H9 (cell line): ENCODE measurements at regions not wholly inside any gene's neighbourhood (a gene's known extent, or its start where the extent isn't known, plus 50 kb on each side); places are given as distances from the start of the nearest gene placed in this dataset.

Experiments used
- DNase-seq: peaks from one replicate; pipeline ENCODE4 v3.0.0-alpha.2; 2017
- H2AFZ ChIP-seq: one replicate; pipeline ENCODE4 v1.6.1; 2013; ENCODE audit warnings: mild to moderate bottlenecking, low read length, control low read depth, moderate library complexity
- H2AK5ac ChIP-seq: 2 replicates; pipeline ENCODE4 v1.6.1; 2013; ENCODE audit warnings: low read length, control low read depth, mixed read lengths; ENCODE audit not compliant: insufficient read length
- H2BK120ac ChIP-seq: one replicate; pipeline ENCODE4 v1.6.1; 2013; ENCODE audit warnings: low read depth, mild to moderate bottlenecking, low read length, control low read depth, inconsistent platforms; ENCODE audit not compliant: poor library complexity, severe bottlenecking
- H2BK12ac ChIP-seq: 2 replicates; pipeline ENCODE4 v1.6.1; 2013; ENCODE audit warnings: low read length, control low read depth, mixed read lengths, low read depth; ENCODE audit not compliant: insufficient read length
- H2BK15ac ChIP-seq: 2 replicates; pipeline ENCODE4 v1.6.1; 2013; ENCODE audit warnings: low read depth, low read length, control low read depth
- H2BK20ac ChIP-seq: one replicate; pipeline ENCODE4 v1.6.1; 2013; ENCODE audit warnings: low read depth, mild to moderate bottlenecking, low read length, control low read depth, inconsistent platforms; ENCODE audit not compliant: poor library complexity, severe bottlenecking
- H2BK5ac ChIP-seq: 2 replicates; pipeline ENCODE4 v1.6.1; 2013; ENCODE audit warnings: low read length, control low read depth, mixed read lengths; ENCODE audit not compliant: insufficient read length
- H3K14ac ChIP-seq: 2 replicates; pipeline ENCODE4 v1.6.1; 2013; ENCODE audit warnings: low read length, control low read depth; ENCODE audit not compliant: insufficient read depth
- H3K18ac ChIP-seq: 2 replicates; pipeline ENCODE4 v1.6.1; 2013; ENCODE audit warnings: low read depth, mild to moderate bottlenecking, mixed read lengths, low read length, control low read depth; ENCODE audit not compliant: insufficient read length
- H3K23ac ChIP-seq: 2 replicates; pipeline ENCODE4 v1.6.1; 2013; ENCODE audit warnings: low read length, control low read depth, mixed read lengths, low read depth; ENCODE audit not compliant: insufficient read length
- H3K23me2 ChIP-seq: 2 replicates; pipeline ENCODE4 v1.6.1; 2013; ENCODE audit warnings: low read depth, mild to moderate bottlenecking, mixed read lengths, low read length, control low read depth; ENCODE audit not compliant: insufficient read length, poor library complexity, severe bottlenecking
- H3K27ac ChIP-seq: 2 replicates; pipeline ENCODE4 v1.5.1; 2013; ENCODE audit warnings: low read length, control low read depth, mixed read lengths, low read depth; ENCODE audit not compliant: insufficient read length
- H3K27me3 ChIP-seq: 2 replicates; pipeline ENCODE4 v1.6.1; 2013; ENCODE audit warnings: low read length, control low read depth, inconsistent platforms; ENCODE audit not compliant: insufficient read depth
- H3K4ac ChIP-seq: 2 replicates; pipeline ENCODE4 v1.6.1; 2013; ENCODE audit warnings: low read depth, mild to moderate bottlenecking, control low read depth, inconsistent platforms, low read length, moderate library complexity
- H3K4me1 ChIP-seq: 2 replicates; pipeline ENCODE4 v1.6.1; 2013; ENCODE audit warnings: low read length, control low read depth, inconsistent platforms; ENCODE audit not compliant: insufficient read depth
- H3K4me2 ChIP-seq: 2 replicates; pipeline ENCODE4 v1.6.1; 2013; ENCODE audit warnings: low read length, control low read depth, mixed read lengths; ENCODE audit not compliant: insufficient read length, insufficient read depth
- H3K56ac ChIP-seq: 2 replicates; pipeline ENCODE4 v1.6.1; 2013; ENCODE audit warnings: low read depth, mild to moderate bottlenecking, mixed read lengths, low read length, control low read depth; ENCODE audit not compliant: insufficient read length
- H3K79me1 ChIP-seq: 2 replicates; pipeline ENCODE4 v1.6.1; 2013; ENCODE audit warnings: low read depth, mild to moderate bottlenecking, moderate library complexity, low read length, control low read depth, inconsistent platforms; ENCODE audit not compliant: insufficient read depth, poor library complexity, severe bottlenecking
- H3K79me2 ChIP-seq: 2 replicates; pipeline ENCODE4 v1.6.1; 2013; ENCODE audit warnings: low read length, control low read depth, inconsistent platforms; ENCODE audit not compliant: insufficient read depth
- H3K9ac ChIP-seq: 2 replicates; pipeline ENCODE4 v1.6.1; 2013; ENCODE audit warnings: low read length, control low read depth, mixed read lengths; ENCODE audit not compliant: insufficient read length; ENCODE audit errors: extremely low read depth
- H3K9me3 ChIP-seq: one replicate; pipeline ENCODE4 v1.6.1; 2013; ENCODE audit warnings: low read depth, low read length, inconsistent platforms; ENCODE audit not compliant: control insufficient read depth
- H3T11ph ChIP-seq: one replicate; pipeline ENCODE4 v1.6.1; 2013; ENCODE audit warnings: mild to moderate bottlenecking, low read length, control low read depth, inconsistent platforms
- H4K20me1 ChIP-seq: one replicate; pipeline ENCODE4 v1.6.1; 2013; ENCODE audit not compliant: control insufficient read depth, insufficient read length, insufficient read depth
- H4K5ac ChIP-seq: 2 replicates; pipeline ENCODE4 v1.6.1; 2013; ENCODE audit warnings: low read depth, mild to moderate bottlenecking, mixed read lengths, low read length, control low read depth; ENCODE audit not compliant: insufficient read length
- H4K8ac ChIP-seq: replicated peaks from 2 replicates; pipeline ENCODE4 v1.6.1; 2013; ENCODE audit warnings: low read length, control low read depth, mixed read lengths, low read depth; ENCODE audit not compliant: insufficient read length
- H4K91ac ChIP-seq: 2 replicates; pipeline ENCODE4 v1.6.1; 2013; ENCODE audit warnings: low read depth, mild to moderate bottlenecking, moderate library complexity, mixed read lengths, low read length, control low read depth; ENCODE audit not compliant: insufficient read length
- H3K27ac Mint-ChIP-seq, 3 experiments: 2 replicates in 2 of 3; 3 replicates in 1 of 3; pipeline ENCODE4 v1.8.0; 2020 to 2021; ENCODE audit warnings: mixed read lengths in 3 of 3, mild to moderate bottlenecking in 1 of 3, moderate library complexity in 1 of 3
- H3K27me3 Mint-ChIP-seq: 2 replicates; pipeline ENCODE4 v1.8.0; 2021; ENCODE audit warnings: low read depth, mild to moderate bottlenecking, moderate library complexity, mixed read lengths
- H3K36me3 Mint-ChIP-seq, 3 experiments: 2 replicates in 2 of 3; 3 replicates in 1 of 3; pipeline ENCODE4 v1.8.0; 2020 to 2021; ENCODE audit warnings: low read depth in 3 of 3, mixed read lengths in 3 of 3; ENCODE audit not compliant: insufficient read depth in 1 of 3
- H3K4me1 Mint-ChIP-seq, 2 experiments: 2 replicates each; pipeline ENCODE4 v1.8.0; 2020; ENCODE audit warnings: mixed read lengths in 2 of 2
- H3K4me3 Mint-ChIP-seq, 2 experiments: 2 replicates in 1 of 2; 3 replicates in 1 of 2; pipeline ENCODE4 v1.8.0; 2020 to 2021; ENCODE audit warnings: mild to moderate bottlenecking in 2 of 2, mixed read lengths in 2 of 2, moderate library complexity in 1 of 2
- H3K9me3 Mint-ChIP-seq, 2 experiments: 2 replicates in 1 of 2; 3 replicates in 1 of 2; pipeline ENCODE4 v1.8.0; 2020; ENCODE audit warnings: mild to moderate bottlenecking in 2 of 2, mixed read lengths in 2 of 2, moderate library complexity in 1 of 2
- CTCF ChIP-seq: fragments of 200-600 bp; sonication (generic); conservative IDR thresholded peaks from 3 replicates; pipeline ENCODE4 v1.8.0; 2021; ENCODE audit warnings: antibody characterized with exemption, mild to moderate bottlenecking
- WGBS: extraction: QIAGEN DNeasy Blood & Tissue Kit; methylation state at CpG from one replicate; pipeline ENCODE4 v1.1.7; 2013; ENCODE audit warnings: missing lambda C conversion rate, low lambda C conversion rate, mixed read lengths; ENCODE audit not compliant: insufficient read length; ENCODE audit errors: extremely low coverage; 5-methylcytosine and 5-hydroxymethylcytosine counted together

DNA sequence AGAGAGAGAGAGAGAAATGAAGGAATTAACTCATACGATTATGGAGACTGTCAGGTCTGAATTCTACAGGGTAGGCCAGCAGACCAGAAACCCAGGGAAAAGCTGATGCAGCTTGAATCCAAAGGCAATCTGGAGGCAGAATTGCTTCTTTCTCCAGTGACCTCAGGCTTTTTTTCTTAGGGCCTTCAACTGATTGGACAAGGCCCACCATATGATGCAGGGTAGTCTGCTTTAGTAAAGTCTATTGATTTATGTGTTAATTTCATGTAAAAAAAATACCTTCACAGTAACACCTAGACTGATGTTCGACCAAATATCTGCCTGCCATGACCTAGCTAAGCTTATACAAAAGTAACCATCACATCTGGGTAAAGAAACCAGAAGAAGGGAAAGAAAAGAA lies 71.1 kb downstream of the MZT1 start:
- Histone ChIP-seq H3K4ac (no peak overlapping the region), H4K20me1 (no peaks in the 10 kb centered on the region), H3K27ac (no peak overlapping the region), H3K4me1 (no peaks in the 10 kb centered on the region), H3K9ac (no peak overlapping the region), H2AK5ac (no peak overlapping the region), H4K5ac (no peak overlapping the region), H3K27me3 (no peaks in the 10 kb centered on the region), H3K9me3 (no peaks in the 10 kb centered on the region), H3K79me1 (no peaks in the 10 kb centered on the region), H2BK120ac (no peak overlapping the region), H2AFZ (no peak overlapping the region), H3K23ac (no peak overlapping the region), H2BK20ac (no peak overlapping the region), H4K8ac (no peak overlapping the region), H3K4me2 (no peak overlapping the region), H2BK5ac (no peak overlapping the region), H3K18ac (no peak overlapping the region), H3K79me2 (no peaks in the 10 kb centered on the region), H2BK15ac (no peak overlapping the region), H3K23me2 (no peaks in the 10 kb centered on the region), H3T11ph (no peak overlapping the region), H2BK12ac (no peak overlapping the region), H3K14ac (no peak overlapping the region), H4K91ac (no peak overlapping the region), H3K56ac (no peak overlapping the region)
- TF ChIP-seq CTCF, result no peak
- H3K36me3 Mint-ChIP-seq, result no peaks in the 10 kb centered on the region
- no peak for DNase-seq
- H3K9me3 Mint-ChIP-seq, result peaks cover 2 to 3% of the 10 kb centered on the region in 2 experiments; a peak in 3 of 5 replicates
- H3K27me3 Mint-ChIP-seq, result peaks cover 1% of the 10 kb centered on the region
- no CpG with 5 or more reads among the region's 2 CpGs for WGBS
- H3K27ac Mint-ChIP-seq, result no peak overlapping the region
- peaks cover 4% of the 10 kb centered on the region in 2 experiments; a peak in 3 of 4 replicates for H3K4me1 Mint-ChIP-seq
- no peak overlapping the region for H3K4me3 Mint-ChIP-seq
